Stimulated activated naive CD4-positive, alpha-beta T cell (primary cell): ENCODE measurements at regions not wholly inside any gene's neighbourhood (a gene's known extent, or its start where the extent isn't known, plus 50 kb on each side); places are given as distances from the start of the nearest gene placed in this dataset.
"Not testable (repeated sequence)": the region's sequence is repeated elsewhere in the genome, so short reads cannot be mapped to it uniquely, and the experiment has no call there.

ENCODE experiments used
- DNase-seq, 6 experiments: peaks; one replicate each; lab custom pipeline; 2025; lab: John Stamatoyannopoulos, UW

- DNase-seq, result no peak
Measured at GRCh38 chr11:69904974-69905535, 85.8 kb upstream of the FGF3 start.

- DNase-seq, result no peak
Measured at GRCh38 chr11:69905611-69906452, 86.6 kb upstream of the FGF3 start.

GRCh38 chr11:69906453-69906907 is 87.3 kb upstream of the FGF3 start:
- DNase-seq, result no peak

DNA sequence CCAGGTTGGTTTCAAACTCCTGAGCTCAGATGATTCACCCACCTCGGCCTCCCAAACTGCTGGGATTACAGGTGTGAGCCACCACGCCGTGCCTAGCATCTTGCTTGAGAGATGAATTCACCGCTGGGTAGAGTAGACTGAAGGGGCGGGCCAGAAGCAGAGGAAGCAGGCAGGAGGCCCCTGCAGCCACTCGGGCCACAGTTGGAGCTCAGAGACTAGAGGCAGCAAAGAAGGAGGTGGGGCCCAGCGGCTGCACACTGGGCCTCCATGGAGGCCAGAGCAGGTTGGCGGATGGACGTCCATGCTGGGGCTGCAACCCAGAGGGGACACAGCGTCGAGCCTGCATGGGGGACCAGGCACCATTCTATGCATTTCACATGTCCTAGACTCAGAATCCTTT is 88.4 kb upstream of the FGF3 start:
- no peak for DNase-seq

GRCh38 chr11:69908511-69909220 is 89.5 kb upstream of the FGF3 start:
- no peak for DNase-seq

- DNase-seq, result no peak
Measured at GRCh38 chr11:69909561-69910518, 90.6 kb upstream of the FGF3 start.

DNA sequence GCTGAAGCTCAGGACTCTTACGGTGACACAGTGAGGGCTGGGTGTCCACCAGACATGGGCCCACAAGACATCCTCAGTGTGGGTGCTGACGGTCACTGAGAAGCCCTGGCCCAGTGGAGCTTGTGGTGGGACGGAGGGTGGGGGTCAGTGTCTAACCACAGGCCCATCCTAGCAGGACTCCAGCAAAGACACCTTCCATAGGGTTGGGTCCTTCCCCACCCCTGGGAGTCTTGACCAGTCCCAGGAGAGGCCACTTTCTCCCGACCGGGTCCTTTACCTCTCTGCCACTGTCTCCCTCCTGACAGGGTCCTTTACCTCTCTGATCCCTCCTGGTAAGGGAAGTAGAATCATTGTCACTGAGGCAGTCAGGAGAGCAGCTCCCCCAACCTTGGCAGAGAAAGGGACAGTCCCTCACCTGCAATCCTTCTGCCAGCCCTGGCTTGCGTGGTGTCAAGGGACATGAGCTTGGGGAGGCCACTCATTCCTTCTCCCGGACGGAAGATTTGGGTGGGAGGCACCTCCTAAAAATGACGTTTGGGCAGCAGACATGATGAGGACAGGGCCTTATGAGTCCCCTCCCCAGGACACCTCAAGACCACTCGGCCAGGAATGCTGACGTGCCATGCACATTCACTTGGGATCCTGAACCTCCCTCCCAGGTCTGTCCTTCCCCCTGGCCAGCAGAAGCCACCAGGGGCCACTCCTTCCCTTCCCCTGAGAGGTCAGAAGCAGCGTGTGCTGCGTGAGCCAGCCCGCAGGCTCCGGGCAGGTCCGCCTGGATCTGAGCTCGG is 91.5 kb upstream of the FGF3 start:
- no peak for DNase-seq

DNA sequence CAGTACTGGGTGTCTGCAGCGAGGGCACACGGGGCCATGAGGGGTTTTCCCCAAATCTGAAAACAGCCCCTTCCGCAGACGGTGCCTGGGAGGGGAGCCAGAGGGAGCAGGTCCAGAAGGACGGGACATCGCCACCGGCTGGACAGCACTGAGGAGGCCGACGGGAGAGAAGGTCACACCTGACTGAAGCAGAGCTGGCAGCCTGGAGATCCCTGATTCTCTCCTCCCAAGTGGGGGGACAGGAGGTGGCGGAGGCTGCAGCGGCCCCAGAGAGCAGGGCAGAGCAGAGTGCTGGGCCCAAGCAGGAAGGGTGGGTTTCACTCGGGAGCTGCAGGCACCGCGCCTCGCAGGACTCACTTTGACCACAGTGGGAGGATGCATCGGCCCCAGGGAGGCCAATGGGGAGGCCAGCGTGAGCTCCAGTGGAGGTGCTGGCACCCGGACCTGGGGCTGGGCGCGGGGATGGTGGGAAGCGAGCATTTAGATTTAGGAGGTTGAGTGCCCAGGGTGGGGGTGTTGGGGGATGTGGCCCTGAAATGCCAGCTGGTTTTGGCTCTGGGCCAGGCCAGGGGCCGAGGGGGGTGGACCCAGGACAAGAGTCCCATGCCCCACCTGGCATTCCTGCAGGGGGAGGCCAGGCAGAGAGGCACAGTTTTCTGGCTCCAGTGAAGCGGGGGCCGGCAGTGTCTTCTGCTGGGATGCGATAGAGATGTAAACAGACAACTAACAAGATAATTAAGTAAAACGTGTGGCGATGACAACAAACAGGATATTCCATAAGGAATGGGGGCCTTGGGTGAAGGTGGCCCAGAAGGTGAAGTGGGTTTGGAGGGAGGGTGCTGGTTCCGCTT is 92.3 kb upstream of the FGF3 start:
- DNase-seq, result no peak

- DNase-seq, result no peak
Measured at GRCh38 chr11:69912161-69912910, 93.1 kb upstream of the FGF3 start.

DNA sequence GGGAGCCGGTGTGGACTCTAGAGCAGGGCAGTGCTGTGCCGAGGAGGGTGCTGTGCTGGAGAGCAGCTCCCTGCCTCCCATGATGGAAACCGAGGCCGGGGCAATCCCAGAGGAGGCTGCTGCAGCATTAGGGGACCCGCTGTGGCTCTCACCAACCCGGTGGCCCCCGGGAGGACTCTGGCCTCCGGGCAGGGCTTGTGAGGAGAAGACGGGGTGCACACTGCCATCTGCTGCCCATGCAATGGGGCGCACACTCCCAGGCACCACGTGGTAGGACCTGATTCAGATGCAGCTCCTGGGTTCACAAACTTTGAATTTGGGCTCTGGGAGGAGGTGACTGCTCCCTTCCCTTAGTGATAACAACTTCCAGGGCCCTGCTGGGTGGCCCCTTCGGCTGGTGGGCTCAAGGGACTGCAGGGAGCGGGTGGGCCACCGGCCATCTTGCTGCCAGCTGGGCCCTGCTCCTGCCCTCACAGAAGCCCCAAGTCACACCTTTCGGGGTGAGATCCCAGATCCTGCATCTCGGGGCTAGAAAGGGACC is 93.8 kb upstream of the FGF3 start:
- no peak for DNase-seq

DNA sequence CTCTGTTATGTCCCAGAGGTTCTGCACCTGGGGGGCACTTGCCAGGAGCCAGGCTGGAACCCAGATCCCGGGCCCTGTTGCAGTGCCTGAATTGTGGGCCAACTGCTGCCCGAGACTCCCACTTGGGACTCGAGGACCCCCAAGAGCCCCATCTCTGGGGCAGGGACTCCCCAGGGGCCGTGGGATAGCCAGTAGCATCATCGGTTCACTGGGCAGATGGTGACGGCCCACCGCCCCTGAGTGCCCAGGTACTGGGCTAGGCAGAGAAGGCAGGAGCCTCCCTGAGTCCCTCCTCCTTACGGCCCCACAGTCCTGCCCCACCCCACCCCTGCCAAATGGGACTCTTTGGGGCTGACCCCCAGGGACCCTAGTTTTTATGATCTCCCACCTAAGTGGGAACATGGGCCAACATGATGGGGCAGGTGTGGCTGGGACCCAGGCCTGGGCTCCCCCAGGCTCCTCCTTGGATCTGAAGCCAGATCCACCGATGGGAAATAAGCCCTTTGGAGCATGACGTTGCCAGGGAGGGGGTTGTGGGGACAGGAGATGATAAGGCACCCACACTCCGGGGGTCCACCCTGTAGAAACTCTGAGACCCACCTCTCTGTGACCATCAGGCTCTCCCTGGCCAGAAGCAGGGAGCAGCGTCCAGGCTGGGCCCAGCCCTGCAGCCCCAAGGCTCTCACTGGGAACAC is 94.5 kb upstream of the FGF3 start:
- no peak for DNase-seq

DNA sequence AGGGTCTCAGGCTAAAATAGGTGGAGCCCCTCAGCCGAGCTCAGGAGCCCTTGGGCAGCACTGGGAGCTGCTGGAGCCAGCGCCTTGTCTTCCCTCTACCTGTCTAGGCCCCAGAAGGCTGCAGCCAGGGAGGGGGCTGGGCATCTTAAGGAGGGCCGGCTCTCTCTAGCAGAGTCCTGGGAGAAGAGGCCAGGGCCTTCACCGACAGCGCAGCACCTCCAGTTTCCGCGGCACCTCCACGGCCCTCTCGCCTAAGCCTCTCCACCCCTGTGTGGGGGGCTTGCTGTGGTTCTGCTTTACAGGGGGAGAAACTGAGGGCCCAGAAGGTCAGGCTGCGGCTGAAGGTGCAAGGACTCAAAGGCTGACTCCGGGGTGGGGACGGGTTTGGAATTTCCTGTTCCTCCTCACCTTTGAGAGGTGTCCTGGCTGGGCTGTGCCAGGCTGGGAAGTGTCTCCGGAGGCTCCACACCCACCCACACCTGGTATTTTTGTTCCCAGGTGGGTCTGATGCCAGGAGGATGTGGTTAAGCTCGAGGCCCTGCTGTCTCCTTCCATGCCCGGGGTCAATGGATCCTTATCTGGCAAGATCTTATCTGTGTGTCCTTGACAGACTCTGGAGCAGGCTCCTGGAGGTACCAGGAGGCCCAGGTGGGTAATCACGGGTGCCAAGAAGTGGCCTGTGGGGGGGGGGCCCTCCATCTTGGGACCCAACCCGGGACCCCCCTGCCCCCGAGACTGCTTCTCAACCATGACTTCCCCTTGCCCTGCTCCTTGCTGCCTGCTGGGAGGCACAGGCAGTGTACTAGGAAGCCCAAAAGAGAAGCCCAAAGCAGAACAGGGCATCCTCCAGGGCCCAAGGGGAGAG is 95.3 kb upstream of the FGF3 start:
- no peak for DNase-seq

DNA sequence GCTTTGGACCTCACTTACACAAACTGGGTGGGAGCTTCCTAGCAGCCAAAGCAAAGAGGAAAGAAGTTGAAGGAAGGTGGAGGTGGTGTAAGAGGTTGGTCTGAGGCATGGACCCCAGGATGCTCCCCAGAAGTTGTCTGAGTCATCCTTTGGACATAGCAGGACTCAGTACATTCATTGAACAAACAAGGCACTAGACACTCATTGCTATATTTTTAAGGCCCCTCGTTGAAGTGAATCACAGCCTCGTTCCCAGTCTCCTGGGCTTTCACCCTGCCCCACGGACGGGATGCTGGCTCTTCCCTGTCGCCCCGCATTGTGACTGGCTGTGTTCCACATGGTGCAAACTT is 95.9 kb upstream of the FGF3 start:
- no peak for DNase-seq

GRCh38 chr11:69915501-69916250 is 96.5 kb upstream of the FGF3 start:
- DNase-seq, result no peak

DNA sequence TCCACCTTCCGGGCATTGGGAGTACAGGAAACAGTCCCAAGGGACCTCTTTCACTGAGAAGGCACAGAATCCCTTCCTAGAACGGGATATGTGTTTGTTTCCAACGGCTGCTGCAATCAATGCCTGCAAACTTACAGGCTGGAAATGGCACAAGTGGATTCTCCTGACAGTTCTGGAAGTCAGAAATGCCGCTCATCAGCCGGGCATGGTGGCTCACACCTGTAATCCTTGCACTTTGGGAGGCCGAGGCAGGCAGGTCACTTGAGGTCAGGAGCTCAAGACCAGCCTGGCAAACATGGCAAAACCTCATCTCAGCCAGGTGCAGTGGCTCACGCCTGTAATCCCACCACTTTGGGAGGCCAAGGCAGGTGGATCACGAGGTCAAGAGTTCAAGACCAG is 97.0 kb upstream of the FGF3 start:
- not testable (repeated sequence) for DNase-seq

GRCh38 chr11:69916806-69917387 is 97.7 kb upstream of the FGF3 start:
- no peak for DNase-seq
